ENCODE measurements at regions not wholly inside any gene's neighbourhood (a gene's known extent, or its start where the extent isn't known, plus 50 kb on each side); places are given as distances from the start of the nearest gene placed in this dataset.
"Not testable (repeated sequence)": the region's sequence is repeated elsewhere in the genome, so short reads cannot be mapped to it uniquely, and the experiment has no call there.

- DNase-seq (ENCODE audit: low spot score): no peak
Observed at GRCh38 chr7:155377071-155377837, 79.6 kb downstream of the INSIG1 start.

DNA sequence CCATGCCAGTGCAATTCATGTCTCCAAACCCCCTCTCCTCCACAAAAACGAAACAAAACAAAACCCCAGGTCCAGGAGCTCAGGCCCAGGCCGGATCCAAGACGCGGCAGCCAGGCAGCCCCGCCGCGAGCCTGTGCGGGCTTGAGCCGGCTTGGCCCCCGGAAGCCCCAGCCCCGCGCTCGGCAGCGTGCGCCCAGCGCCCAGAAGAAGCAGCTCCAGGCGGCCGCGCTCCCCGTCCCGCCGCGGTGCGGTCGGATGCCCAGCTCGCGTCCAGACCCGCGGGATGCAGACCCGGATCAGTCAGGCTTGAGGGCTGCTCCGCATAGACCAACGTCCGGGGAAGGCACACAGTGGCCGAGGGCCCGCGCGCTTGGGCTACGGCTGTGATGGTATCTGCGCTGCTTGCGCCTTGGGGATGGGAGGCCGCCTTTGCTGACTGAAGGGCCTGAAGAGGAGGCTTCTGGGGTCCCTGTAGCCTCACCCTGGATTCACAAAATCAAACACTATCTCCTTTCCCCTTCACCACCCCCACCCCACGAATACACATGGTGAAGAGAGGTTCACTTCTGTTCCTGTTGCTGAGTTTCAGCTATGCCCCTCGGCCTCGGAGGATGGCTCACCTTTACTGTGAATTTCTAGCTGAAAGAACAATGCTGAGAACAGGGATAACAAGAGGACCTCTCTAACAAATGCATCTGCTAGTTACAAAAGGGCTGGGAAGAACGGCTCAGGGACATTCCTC is 79.9 kb upstream of the EN2 start:
- peak; percentile 29 for DNase-seq (ENCODE audit: low spot score)

- no peak for DNase-seq (ENCODE audit: low spot score)
Observed at GRCh38 chr7:155378580-155378934, 79.4 kb upstream of the EN2 start.

- no peak for DNase-seq (ENCODE audit: low spot score)
Observed at GRCh38 chr7:155378959-155379871, 78.7 kb upstream of the EN2 start.

GRCh38 chr7:155380221-155380861 is 77.6 kb upstream of the EN2 start:
- DNase-seq (ENCODE audit: low spot score): peak; percentile 84

DNA sequence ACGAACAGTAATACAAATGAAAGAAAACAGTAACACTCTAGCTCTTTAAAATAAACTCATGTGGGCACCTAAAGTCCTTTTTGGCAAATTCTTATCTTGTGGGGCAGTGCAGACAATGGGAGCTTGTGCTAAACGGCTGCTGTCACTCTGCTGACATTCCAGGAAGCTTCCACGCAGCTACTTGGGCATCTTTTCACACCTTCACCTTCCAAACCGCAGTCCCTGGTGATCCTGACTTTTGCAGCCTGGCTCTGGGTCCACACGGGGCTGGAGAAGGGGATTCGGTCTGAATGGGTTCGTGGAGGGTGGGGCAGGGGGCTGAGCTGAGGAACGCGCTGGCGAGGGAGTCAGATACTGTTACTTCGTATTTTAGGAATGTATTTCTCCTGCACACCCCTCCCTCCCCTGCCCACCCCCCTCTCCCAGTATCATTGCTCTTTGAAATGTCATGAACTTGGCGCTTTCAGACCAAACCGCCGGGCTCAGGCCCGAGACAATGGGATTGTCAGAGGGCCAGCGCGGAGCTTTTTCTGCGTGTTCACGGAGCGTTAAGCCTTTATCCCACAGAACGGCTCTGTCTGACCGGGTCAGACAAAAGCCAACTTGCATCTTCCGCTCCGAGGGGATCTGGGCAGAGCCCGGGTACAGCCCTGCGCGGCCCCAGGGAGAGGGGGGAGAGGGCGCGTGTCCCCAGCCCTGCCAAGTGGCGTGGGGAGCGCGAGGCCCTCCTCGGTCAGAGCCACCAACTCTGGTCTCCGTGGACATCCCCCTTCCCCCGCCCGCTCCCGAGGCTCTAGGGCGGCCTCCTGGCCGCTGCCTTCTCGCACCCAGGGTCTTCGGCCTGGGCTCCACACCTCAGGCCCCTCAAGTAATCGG is 76.7 kb upstream of the EN2 start:
- no peak for DNase-seq (ENCODE audit: low spot score)

DNA sequence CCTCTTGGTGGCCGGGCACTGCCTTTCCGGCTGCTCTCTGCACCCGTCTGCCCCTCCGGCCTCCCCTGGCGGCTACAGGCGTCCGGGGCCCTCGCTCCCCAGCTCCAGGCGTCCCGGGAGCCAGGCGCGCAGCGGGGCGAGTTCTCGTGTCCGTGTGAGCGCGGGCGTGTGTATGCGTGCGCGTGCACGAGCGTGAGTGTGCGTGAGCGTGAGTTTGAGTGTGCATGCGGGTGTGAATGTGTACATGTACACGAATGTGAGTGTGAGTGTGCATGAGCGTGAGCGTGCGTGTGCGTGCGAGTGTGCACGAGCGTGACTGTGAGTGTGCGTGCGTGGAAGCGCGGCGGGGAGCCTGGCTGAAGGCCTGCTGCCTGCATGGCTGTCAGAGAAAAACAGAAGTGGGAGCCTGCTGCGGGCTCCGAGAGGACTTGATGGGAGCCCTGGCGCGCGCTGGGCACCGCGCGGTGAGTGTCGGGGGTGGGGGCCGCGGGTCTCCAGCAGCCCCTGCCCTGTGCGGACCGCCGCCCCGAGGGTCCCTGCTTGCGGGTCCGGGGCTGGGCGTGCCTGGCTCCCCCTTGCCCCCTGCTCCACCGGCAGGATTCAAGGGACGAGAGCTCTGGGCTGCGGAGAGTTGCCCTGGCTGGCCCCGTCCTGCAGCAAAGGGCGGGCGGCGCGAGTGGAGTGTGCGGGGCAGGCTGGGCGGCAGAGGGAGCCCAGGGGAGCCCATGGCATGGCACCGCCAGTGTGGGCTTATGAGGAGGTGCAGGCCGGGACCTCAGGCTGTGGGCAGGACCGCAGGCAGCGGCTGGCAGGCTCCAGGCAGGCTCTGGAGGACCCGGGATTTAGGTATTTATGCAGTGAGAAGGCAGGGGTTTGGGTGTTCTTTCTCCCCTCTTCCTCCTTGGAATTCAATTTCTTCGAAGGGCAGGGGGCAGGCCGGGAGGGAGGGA is 75.8 kb upstream of the EN2 start:
- DNase-seq (ENCODE audit: low spot score): peak; percentile 62

DNA sequence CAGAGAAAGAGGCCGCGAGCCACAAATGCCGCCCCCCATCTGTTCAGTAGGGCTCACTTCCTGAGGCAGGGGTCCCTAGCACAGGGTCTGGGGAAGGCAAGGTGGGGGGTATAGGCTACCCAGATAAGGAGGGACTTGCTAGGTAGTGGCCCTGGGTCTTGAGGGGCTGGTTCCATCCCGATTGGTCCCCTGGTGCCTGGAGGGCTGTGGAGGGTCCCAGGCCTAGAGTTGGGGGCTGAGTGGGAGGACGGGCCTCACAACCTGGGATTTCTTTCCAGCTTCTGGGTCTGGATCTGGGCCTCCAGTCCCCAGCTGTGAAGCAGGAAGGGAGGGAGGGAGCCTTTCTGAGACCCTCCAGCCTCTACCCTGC is 75.1 kb upstream of the EN2 start:
- DNase-seq (ENCODE audit: low spot score): no peak

GRCh38 chr7:155383756-155384491 is 74.0 kb upstream of the EN2 start:
- DNase-seq (ENCODE audit: low spot score): no peak

- DNase-seq (ENCODE audit: low spot score): no peak
Observed at GRCh38 chr7:155384751-155385150, 73.2 kb upstream of the EN2 start.

GRCh38 chr7:155385182-155385581 is 72.7 kb upstream of the EN2 start:
- DNase-seq (ENCODE audit: low spot score): not testable (repeated sequence)

GRCh38 chr7:155386608-155387007 is 71.3 kb upstream of the EN2 start:
- no peak for DNase-seq (ENCODE audit: low spot score)

DNA sequence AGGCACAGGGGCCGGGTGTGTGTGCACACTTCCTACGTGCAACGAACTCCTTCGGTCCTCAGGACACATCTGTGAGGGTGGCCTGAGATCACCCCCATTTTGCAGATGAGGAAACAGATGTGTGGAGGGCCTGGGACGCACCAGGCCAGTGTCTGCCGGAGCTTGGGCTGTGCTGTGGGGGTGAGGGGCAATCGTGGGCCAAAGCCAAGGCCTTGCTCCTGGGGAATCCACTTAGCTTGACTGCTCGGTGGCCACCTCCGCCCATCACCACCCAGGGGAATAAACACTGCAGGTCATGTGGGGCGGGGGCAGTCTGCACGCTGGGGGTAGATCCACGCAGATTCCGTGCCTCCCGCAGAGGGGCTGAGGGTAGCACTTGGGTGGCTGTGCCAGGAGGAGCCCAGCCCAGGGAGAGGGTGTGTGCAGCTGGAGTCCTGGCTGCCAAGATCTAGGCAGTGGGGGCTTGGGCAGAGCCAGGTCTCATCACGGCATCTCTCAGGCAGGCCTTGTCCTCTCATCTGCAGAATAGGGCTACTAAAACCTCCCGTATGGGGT is 70.8 kb upstream of the EN2 start:
- no peak for DNase-seq (ENCODE audit: low spot score)

DNA sequence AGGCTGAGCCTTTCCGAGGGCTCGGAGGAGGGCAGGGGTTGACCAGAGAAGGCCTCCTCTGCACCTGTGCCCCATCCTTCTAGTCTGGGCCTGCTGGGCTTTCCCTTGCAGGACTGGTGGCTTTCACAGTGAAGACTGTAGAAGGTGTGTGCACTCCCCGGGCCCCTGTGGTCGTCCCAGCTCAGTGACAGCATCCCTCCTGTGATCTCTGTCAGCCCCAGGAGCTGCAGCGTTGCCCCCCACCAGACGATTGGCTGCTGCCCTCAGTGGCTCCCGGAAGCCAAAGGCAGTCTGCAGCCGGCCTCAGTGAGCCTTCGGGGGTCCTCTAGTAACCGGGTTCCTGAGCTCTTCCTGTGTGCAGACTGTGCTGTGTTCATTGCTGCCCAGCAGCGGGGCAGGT is 69.4 kb upstream of the EN2 start:
- DNase-seq (ENCODE audit: low spot score): no peak

- DNase-seq (ENCODE audit: low spot score): no peak
Observed at GRCh38 chr7:155391414-155391813, 66.5 kb upstream of the EN2 start.

GRCh38 chr7:155392726-155393570 is 65.0 kb upstream of the EN2 start:
- DNase-seq (ENCODE audit: low spot score): no peak

DNA sequence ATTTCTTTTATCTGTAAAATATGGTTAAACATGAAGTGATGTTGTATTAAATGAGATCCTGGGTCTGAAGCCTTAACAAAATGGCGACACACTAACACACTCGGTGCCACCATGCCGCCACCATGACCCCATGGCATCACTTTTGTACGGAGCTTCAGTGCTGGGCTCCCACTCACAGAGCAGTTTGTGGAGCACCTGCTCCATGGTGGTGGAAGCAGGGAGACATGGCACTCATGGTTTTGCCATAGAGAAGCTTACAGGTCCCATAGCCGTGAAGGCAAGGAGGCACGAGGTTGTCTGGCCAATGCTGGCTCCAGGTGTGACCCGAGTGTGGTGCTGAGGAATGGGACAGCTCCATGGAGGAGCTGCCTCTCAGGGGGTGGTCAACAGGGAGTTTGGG is 63.5 kb upstream of the EN2 start:
- no peak for DNase-seq (ENCODE audit: low spot score)

- DNase-seq (ENCODE audit: low spot score): no peak
Observed at GRCh38 chr7:155395176-155395797, 62.6 kb upstream of the EN2 start.

All from iPS-NIHi11 (cell line).